SK-N-SH treated with all-trans-retinoic acid at 6 μM for 48 hours (cell line): ENCODE measurements at regions not wholly inside any gene's neighbourhood (a gene's known extent, or its start where the extent isn't known, plus 50 kb on each side); places are given as distances from the start of the nearest gene placed in this dataset.

ENCODE experiments used
- ATAC-seq: fragments of 200-7000 bp; cut with Tn5 transposase; 3 replicates; pipeline ENCODE4 v1.9.1; 2020; ENCODE audit warnings: mild to moderate bottlenecking, moderate library complexity
- BACH2 ChIP-seq: fragments of 250-450 bp; sonication (Bioruptor Pico); IDR thresholded peaks from 2 replicates; pipeline ENCODE4 v1.9.0; 2021; ENCODE audit warnings: mild to moderate bottlenecking, borderline replicate concordance
- CSDC2 ChIP-seq: fragments of 250-450 bp; sonication (Bioruptor Pico); IDR thresholded peaks from 2 replicates; pipeline ENCODE4 v1.5.0; 2020; ENCODE audit warnings: mild to moderate bottlenecking, moderate library complexity
- ESRRG ChIP-seq: fragments of 250-450 bp; sonication (Bioruptor Pico); IDR thresholded peaks from 2 replicates; pipeline ENCODE4 v1.6.1; 2021; ENCODE audit warnings: mild to moderate bottlenecking
- ISL1 ChIP-seq: fragments of 250-450 bp; sonication (Bioruptor Pico); IDR thresholded peaks from 2 replicates; pipeline ENCODE4 v2.1.2; 2022; ENCODE audit warnings: mild to moderate bottlenecking, moderate library complexity
- OSR1 ChIP-seq: fragments of 250-450 bp; sonication (Bioruptor Pico); IDR thresholded peaks from 2 replicates; pipeline ENCODE4 v1.8.0; 2022; ENCODE audit warnings: moderate library complexity, mild to moderate bottlenecking, inconsistent platforms
- SNAI2 ChIP-seq: fragments of 250-450 bp; sonication (Bioruptor Pico); IDR thresholded peaks from 2 replicates; pipeline ENCODE4 v1.5.0; 2020; ENCODE audit warnings: mild to moderate bottlenecking, moderate library complexity
- TCF4 ChIP-seq: fragments of 250-450 bp; sonication (Bioruptor Pico); IDR thresholded peaks from 2 replicates; pipeline ENCODE4 v1.8.0; 2021; ENCODE audit warnings: mild to moderate bottlenecking, moderate library complexity, borderline replicate concordance
- ZC3H10 ChIP-seq: fragments of 250-450 bp; sonication (Bioruptor Pico); IDR thresholded peaks from 2 replicates; pipeline ENCODE4 v1.5.1; 2021; ENCODE audit warnings: mild to moderate bottlenecking, moderate library complexity
- ZFP3 ChIP-seq: fragments of 250-450 bp; sonication (Bioruptor Pico); IDR thresholded peaks from 2 replicates; pipeline ENCODE4 v1.5.0; 2020; ENCODE audit warnings: mild to moderate bottlenecking, moderate library complexity
- ZNF565 ChIP-seq: fragments of 450-650 bp; formaldehyde crosslinking; conservative IDR thresholded peaks from 2 replicates; pipeline ENCODE4 v1.5.0; 2020; ENCODE audit warnings: low read depth, mild to moderate bottlenecking, moderate library complexity
- ZNF70 ChIP-seq: fragments of 450-650 bp; formaldehyde crosslinking; IDR thresholded peaks from 2 replicates; pipeline ENCODE4 v1.5.0; 2020; ENCODE audit warnings: mild to moderate bottlenecking, moderate library complexity
- ZNF8 ChIP-seq: fragments of 450-650 bp; formaldehyde crosslinking; IDR thresholded peaks from 2 replicates; pipeline ENCODE4 v1.5.0; 2020; ENCODE audit warnings: mild to moderate bottlenecking, moderate library complexity
- TF ChIP-seq, protein P1 (sequence below): fragments of 250-450 bp; sonication (Bioruptor Pico); IDR thresholded peaks from 2 replicates; pipeline ENCODE4 v1.8.0; 2020; ENCODE audit warnings: mild to moderate bottlenecking, moderate library complexity, borderline replicate concordance
- TF ChIP-seq, protein P2 (sequence below): fragments of 250-450 bp; sonication (Bioruptor Pico); IDR thresholded peaks from 2 replicates; pipeline ENCODE4 v1.5.1; 2021; ENCODE audit warnings: mild to moderate bottlenecking, moderate library complexity
- TF ChIP-seq, protein P3 (sequence below): fragments of 250-450 bp; sonication (Bioruptor Pico); IDR thresholded peaks from 2 replicates; pipeline ENCODE4 v1.8.0; 2021; ENCODE audit warnings: low read depth, mild to moderate bottlenecking, moderate library complexity, borderline replicate concordance
- TF ChIP-seq, protein P4 (sequence below): fragments of 250-450 bp; sonication (Bioruptor Pico); IDR thresholded peaks from 2 replicates; pipeline ENCODE4 v1.5.0; 2020; ENCODE audit warnings: mild to moderate bottlenecking, moderate library complexity

DNA sequence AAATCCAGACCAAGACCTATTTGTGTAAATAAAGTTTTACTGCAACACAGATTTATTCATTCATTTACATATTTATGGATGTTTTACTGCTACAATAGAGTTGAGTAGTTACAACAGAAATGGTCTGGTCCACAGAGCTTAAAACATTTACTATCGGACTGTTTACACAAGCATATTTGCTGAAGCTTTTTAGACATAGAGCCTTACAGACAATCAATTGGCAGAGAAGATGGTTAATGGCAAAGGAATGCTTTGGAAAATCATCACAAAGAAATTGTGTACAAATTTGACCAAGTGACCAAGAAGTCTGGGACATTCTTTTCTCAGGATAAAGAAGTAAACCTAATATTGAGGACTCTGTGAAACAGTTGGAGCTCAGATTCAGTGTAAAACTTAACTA is 504.3 kb downstream of the SLC16A7 start (continued):
- TF ChIP-seq, protein P1, sequence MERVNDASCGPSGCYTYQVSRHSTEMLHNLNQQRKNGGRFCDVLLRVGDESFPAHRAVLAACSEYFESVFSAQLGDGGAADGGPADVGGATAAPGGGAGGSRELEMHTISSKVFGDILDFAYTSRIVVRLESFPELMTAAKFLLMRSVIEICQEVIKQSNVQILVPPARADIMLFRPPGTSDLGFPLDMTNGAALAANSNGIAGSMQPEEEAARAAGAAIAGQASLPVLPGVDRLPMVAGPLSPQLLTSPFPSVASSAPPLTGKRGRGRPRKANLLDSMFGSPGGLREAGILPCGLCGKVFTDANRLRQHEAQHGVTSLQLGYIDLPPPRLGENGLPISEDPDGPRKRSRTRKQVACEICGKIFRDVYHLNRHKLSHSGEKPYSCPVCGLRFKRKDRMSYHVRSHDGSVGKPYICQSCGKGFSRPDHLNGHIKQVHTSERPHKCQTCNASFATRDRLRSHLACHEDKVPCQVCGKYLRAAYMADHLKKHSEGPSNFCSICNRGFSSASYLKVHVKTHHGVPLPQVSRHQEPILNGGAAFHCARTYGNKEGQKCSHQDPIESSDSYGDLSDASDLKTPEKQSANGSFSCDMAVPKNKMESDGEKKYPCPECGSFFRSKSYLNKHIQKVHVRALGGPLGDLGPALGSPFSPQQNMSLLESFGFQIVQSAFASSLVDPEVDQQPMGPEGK (CRISPR knock-in tag) = no peak
- no peak for TF ChIP-seq ZFP3 (CRISPR knock-in tag)

DNA sequence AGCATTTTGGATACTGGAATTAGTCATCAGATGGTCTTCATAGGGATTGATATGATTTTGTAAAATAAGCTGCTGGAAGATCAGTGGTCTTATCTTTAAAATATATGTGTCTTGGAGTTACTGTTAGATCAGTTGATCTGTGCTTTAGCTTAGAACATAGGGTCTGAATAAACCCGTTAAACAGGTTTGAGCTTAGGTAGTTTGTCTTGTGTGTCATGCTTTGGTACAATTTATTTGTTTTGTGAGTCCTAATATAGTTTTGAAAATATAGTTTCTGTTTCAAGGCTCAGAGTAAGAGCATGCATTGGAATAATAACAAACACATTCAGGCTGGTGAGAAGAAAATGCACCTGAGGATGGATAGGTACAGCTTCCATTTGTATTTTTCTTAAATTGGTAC is 505.0 kb downstream of the SLC16A7 start:
- ATAC-seq = no peak
- TF ChIP-seq, protein P2, sequence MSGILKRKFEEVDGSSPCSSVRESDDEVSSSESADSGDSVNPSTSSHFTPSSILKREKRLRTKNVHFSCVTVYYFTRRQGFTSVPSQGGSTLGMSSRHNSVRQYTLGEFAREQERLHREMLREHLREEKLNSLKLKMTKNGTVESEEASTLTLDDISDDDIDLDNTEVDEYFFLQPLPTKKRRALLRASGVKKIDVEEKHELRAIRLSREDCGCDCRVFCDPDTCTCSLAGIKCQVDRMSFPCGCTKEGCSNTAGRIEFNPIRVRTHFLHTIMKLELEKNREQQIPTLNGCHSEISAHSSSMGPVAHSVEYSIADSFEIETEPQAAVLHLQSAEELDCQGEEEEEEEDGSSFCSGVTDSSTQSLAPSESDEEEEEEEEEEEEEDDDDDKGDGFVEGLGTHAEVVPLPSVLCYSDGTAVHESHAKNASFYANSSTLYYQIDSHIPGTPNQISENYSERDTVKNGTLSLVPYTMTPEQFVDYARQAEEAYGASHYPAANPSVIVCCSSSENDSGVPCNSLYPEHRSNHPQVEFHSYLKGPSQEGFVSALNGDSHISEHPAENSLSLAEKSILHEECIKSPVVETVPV (CRISPR knock-in tag) = no peak
- TF ChIP-seq ISL1 (CRISPR knock-in tag) (no peak), ESRRG (CRISPR knock-in tag) (no peak), OSR1 (no peak), BACH2 (no peak), ZNF565 (CRISPR knock-in tag) (no peak), ZNF70 (CRISPR knock-in tag) (no peak), SNAI2 (no peak), CSDC2 (CRISPR knock-in tag) (no peak)
- TF ChIP-seq, protein P1 (CRISPR knock-in tag) = no peak
- TF ChIP-seq, protein P3, sequence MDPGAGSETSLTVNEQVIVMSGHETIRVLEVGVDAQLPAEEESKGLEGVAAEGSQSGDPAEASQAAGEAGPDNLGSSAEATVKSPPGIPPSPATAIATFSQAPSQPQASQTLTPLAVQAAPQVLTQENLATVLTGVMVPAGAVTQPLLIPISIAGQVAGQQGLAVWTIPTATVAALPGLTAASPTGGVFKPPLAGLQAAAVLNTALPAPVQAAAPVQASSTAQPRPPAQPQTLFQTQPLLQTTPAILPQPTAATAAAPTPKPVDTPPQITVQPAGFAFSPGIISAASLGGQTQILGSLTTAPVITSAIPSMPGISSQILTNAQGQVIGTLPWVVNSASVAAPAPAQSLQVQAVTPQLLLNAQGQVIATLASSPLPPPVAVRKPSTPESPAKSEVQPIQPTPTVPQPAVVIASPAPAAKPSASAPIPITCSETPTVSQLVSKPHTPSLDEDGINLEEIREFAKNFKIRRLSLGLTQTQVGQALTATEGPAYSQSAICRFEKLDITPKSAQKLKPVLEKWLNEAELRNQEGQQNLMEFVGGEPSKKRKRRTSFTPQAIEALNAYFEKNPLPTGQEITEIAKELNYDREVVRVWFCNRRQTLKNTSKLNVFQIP (CRISPR knock-in tag) = no peak
- TF ChIP-seq, protein P4, sequence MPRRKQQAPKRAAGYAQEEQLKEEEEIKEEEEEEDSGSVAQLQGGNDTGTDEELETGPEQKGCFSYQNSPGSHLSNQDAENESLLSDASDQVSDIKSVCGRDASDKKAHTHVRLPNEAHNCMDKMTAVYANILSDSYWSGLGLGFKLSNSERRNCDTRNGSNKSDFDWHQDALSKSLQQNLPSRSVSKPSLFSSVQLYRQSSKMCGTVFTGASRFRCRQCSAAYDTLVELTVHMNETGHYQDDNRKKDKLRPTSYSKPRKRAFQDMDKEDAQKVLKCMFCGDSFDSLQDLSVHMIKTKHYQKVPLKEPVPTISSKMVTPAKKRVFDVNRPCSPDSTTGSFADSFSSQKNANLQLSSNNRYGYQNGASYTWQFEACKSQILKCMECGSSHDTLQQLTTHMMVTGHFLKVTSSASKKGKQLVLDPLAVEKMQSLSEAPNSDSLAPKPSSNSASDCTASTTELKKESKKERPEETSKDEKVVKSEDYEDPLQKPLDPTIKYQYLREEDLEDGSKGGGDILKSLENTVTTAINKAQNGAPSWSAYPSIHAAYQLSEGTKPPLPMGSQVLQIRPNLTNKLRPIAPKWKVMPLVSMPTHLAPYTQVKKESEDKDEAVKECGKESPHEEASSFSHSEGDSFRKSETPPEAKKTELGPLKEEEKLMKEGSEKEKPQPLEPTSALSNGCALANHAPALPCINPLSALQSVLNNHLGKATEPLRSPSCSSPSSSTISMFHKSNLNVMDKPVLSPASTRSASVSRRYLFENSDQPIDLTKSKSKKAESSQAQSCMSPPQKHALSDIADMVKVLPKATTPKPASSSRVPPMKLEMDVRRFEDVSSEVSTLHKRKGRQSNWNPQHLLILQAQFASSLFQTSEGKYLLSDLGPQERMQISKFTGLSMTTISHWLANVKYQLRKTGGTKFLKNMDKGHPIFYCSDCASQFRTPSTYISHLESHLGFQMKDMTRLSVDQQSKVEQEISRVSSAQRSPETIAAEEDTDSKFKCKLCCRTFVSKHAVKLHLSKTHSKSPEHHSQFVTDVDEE (CRISPR knock-in tag) = no peak

DNA sequence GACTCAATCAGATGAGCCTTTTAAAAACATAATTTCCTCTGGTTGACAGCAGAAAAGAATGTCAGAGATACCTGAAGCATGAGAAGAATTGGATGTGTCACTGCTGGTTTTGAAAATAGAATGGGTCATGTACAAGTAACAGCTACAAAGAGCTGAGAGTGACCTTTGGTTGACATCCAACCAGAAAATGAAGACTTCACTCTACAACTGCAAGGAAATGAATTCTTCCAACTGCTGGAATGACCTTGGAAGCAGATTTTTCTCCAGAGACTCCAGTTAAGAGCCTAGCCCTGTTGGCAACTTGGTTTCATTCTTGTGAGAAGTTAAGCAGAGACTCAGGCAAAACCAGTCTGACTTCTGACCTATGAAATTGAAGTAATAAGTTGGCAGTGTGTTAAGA is 505.9 kb downstream of the SLC16A7 start:
- TF ChIP-seq ZNF70 (CRISPR knock-in tag) = no peak
- TF ChIP-seq, protein P3 (CRISPR knock-in tag) = no peak
- TF ChIP-seq, protein P1 (CRISPR knock-in tag) = no peak
- ATAC-seq = no peak

DNA sequence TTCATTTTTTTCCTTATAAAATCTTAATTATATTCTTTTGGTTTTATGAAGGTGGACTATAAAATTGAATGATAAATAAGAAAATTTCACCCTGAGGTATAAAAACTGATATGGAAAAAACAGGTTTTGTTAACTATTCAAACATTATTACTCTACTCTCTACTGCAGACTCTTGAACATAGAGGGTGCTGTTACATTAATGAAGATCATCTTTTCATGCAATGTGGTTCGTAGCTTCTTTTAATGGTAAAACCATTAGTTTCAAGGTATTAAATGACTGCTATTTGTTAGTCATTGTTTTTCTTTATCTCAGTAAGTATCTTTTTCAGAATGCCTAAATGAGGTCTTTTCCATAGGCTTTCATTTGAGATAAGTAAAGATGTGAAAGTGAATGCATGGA is 510.4 kb downstream of the SLC16A7 start:
- peak; percentile 75 for ATAC-seq
- TF ChIP-seq ZNF70 (CRISPR knock-in tag) (no peak), CSDC2 (CRISPR knock-in tag) (no peak), ZFP3 (CRISPR knock-in tag) (no peak), ZC3H10 (CRISPR knock-in tag) (no peak), TCF4 (CRISPR knock-in tag) (no peak), BACH2 (no peak), ZNF8 (CRISPR knock-in tag) (no peak), ZNF565 (CRISPR knock-in tag) (no peak)
- TF ChIP-seq, protein P4 (CRISPR knock-in tag) = no peak
